ENCODE measurements at regions not wholly inside any gene's neighbourhood (a gene's known extent, or its start where the extent isn't known, plus 50 kb on each side); places are given as distances from the start of the nearest gene placed in this dataset.
"Not testable (repeated sequence)": the region's sequence is repeated elsewhere in the genome, so short reads cannot be mapped to it uniquely, and the experiment has no call there.

- DNase-seq (ENCODE audit: low spot score, unreplicated experiment) = no peak
- no peak for TF ChIP-seq CTCF (IDR thresholded peaks at IDR 0.05; ENCODE audit: unreplicated experiment)
- Mint-ChIP-seq H3K36me3 (ENCODE audit: insufficient read depth) (no peaks in the 10 kb centered on the region), H3K4me1 (ENCODE audit: low read depth) (peaks cover 19% of the 10 kb centered on the region), H3K27me3 (peaks cover 7% of the 10 kb centered on the region), H3K9me3 (ENCODE audit: low read depth) (peaks cover 4% of the 10 kb centered on the region), H3K4me3 (ENCODE audit: low read depth) (no peak overlapping the region), H3K27ac (no peak overlapping the region)
These were observed 94.5 kb upstream of the KLHL14 start for GRCh38 chr18:32867330-32867729.

GRCh38 chr18:32862031-32862430 is 89.2 kb upstream of the KLHL14 start:
- H3K36me3 Mint-ChIP-seq (ENCODE audit: insufficient read depth); H3K9me3 Mint-ChIP-seq (ENCODE audit: low read depth); H3K27me3 Mint-ChIP-seq; DNase-seq (ENCODE audit: low spot score, unreplicated experiment); H3K27ac Mint-ChIP-seq; H3K4me3 Mint-ChIP-seq (ENCODE audit: low read depth); H3K4me1 Mint-ChIP-seq (ENCODE audit: low read depth): not testable (repeated sequence)

- Mint-ChIP-seq H3K4me1 (ENCODE audit: low read depth) (peaks cover 10% of the 10 kb centered on the region), H3K27me3 (no peaks in the 10 kb centered on the region), H3K9me3 (ENCODE audit: low read depth) (peaks cover 12% of the 10 kb centered on the region), H3K36me3 (ENCODE audit: insufficient read depth) (peaks cover 1% of the 10 kb centered on the region), H3K27ac (no peak overlapping the region), H3K4me3 (ENCODE audit: low read depth) (no peak overlapping the region)
- no peak for TF ChIP-seq CTCF (IDR thresholded peaks at IDR 0.05; ENCODE audit: unreplicated experiment)
- no peak for DNase-seq (ENCODE audit: low spot score, unreplicated experiment)
These were observed 79.1 kb upstream of the KLHL14 start for GRCh38 chr18:32851936-32852335.

- Mint-ChIP-seq H3K4me1 (ENCODE audit: low read depth) (peaks cover 21% of the 10 kb centered on the region), H3K9me3 (ENCODE audit: low read depth) (peaks cover 12% of the 10 kb centered on the region), H3K27me3 (no peaks in the 10 kb centered on the region), H3K27ac (no peak overlapping the region), H3K4me3 (ENCODE audit: low read depth) (no peak overlapping the region), H3K36me3 (ENCODE audit: insufficient read depth) (peaks cover 1% of the 10 kb centered on the region)
- no peak for TF ChIP-seq CTCF (IDR thresholded peaks at IDR 0.05; ENCODE audit: unreplicated experiment)
- DNase-seq (ENCODE audit: low spot score, unreplicated experiment) = no peak
These were observed 76.0 kb upstream of the KLHL14 start for GRCh38 chr18:32848826-32849225.

- Mint-ChIP-seq H3K36me3 (ENCODE audit: insufficient read depth) (peaks cover 4% of the 10 kb centered on the region), H3K4me1 (ENCODE audit: low read depth) (peaks cover 21% of the 10 kb centered on the region), H3K27ac (no peak overlapping the region), H3K27me3 (no peaks in the 10 kb centered on the region), H3K4me3 (ENCODE audit: low read depth) (no peak overlapping the region), H3K9me3 (ENCODE audit: low read depth) (peaks cover 16% of the 10 kb centered on the region)
- no peak for DNase-seq (ENCODE audit: low spot score, unreplicated experiment)
- TF ChIP-seq CTCF (IDR thresholded peaks at IDR 0.05; ENCODE audit: unreplicated experiment) = no peak
These were observed 74.9 kb upstream of the KLHL14 start for GRCh38 chr18:32847691-32848090.

- Mint-ChIP-seq H3K9me3 (ENCODE audit: low read depth) (peaks cover 20% of the 10 kb centered on the region), H3K27me3 (no peaks in the 10 kb centered on the region), H3K27ac (no peak overlapping the region), H3K4me3 (ENCODE audit: low read depth) (no peak overlapping the region), H3K4me1 (ENCODE audit: low read depth) (peaks cover 21% of the 10 kb centered on the region), H3K36me3 (ENCODE audit: insufficient read depth) (peaks cover 4% of the 10 kb centered on the region)
- TF ChIP-seq CTCF (IDR thresholded peaks at IDR 0.05; ENCODE audit: unreplicated experiment) = no peak
- DNase-seq (ENCODE audit: low spot score, unreplicated experiment) = no peak
These were observed 74.1 kb upstream of the KLHL14 start for GRCh38 chr18:32846896-32847295.
